Mammary epithelial cell (primary cell): ENCODE measurements at regions not wholly inside any gene's neighbourhood (a gene's known extent, or its start where the extent isn't known, plus 50 kb on each side); places are given as distances from the start of the nearest gene placed in this dataset.

Experiments
- CTCF ChIP-seq, 2 donors: IDR thresholded peaks in 1 of 2; conservative IDR thresholded peaks in 1 of 2; 2 replicates each; pipeline ENCODE4 v1.5.1; 2011 to 2012; ENCODE audit warnings: inconsistent platforms in 2 of 2, low read length in 2 of 2, mild to moderate bottlenecking in 2 of 2, control low read depth in 1 of 2, low read depth in 1 of 2; ENCODE audit not compliant: insufficient read depth in 1 of 2; ENCODE audit errors: extremely low read depth in 1 of 2
- EZH2 ChIP-seq: IDR thresholded peaks from 2 replicates; pipeline ENCODE4 v1.6.1; 2012; ENCODE audit warnings: low read length, inconsistent platforms, borderline replicate concordance

- TF ChIP-seq CTCF (conservative IDR thresholded peaks at IDR 0.05 in 1 of 2, IDR thresholded peaks at IDR 0.05 in 1 of 2; ENCODE audit: extremely low read depth in 1 of 2, insufficient read depth in 1 of 2, low read depth in 1 of 2, low read length in 2 of 2) (no peak), EZH2 (no peak)
Measured at GRCh38 chr9:85108746-85109145, 439.2 kb downstream of the NTRK2 start.
